T-helper 2 cell (primary cell): ENCODE measurements at regions not wholly inside any gene's neighbourhood (a gene's known extent, or its start where the extent isn't known, plus 50 kb on each side); places are given as distances from the start of the nearest gene placed in this dataset.
A peak's percentile ranks its signal among the peaks of the same experiment; 100 is the strongest.

Experiments used
- DNase-seq, 5 experiments: peaks; one replicate each; pipeline versions ENCODE4 v3.0.0 to v3.0.0-alpha.2; 2012 to 2022

GRCh38 chr9:69955536-69956355 lies 87.9 kb upstream of the MAMDC2 start:
- DNase-seq: no peak

GRCh38 chr9:69961843-69962242 lies 81.8 kb upstream of the MAMDC2 start:
- DNase-seq: no peak

GRCh38 chr9:69963803-69964202 lies 79.8 kb upstream of the MAMDC2 start:
- DNase-seq: no peak

GRCh38 chr9:69964446-69964845 lies 79.2 kb upstream of the MAMDC2 start:
- no peak for DNase-seq

- DNase-seq: no peak
Observed at GRCh38 chr9:69965416-69966145, 78.1 kb upstream of the MAMDC2 start.

- no peak for DNase-seq
Observed at GRCh38 chr9:69967344-69967743, 76.3 kb upstream of the MAMDC2 start.

GRCh38 chr9:69970001-69970533 lies 73.6 kb upstream of the MAMDC2 start:
- DNase-seq: no peak

GRCh38 chr9:69971643-69972449 lies 71.8 kb upstream of the MAMDC2 start:
- DNase-seq: peak in 4 of 5 experiments; percentile 11 to 38 (median 20)

- DNase-seq: no peak
Observed at GRCh38 chr9:69975681-69976080, 68.0 kb upstream of the MAMDC2 start.

GRCh38 chr9:69976152-69976551 lies 67.5 kb upstream of the MAMDC2 start:
- no peak for DNase-seq

GRCh38 chr9:69980041-69980440 lies 63.6 kb upstream of the MAMDC2 start:
- DNase-seq: no peak

GRCh38 chr9:69980591-69980990 lies 63.1 kb upstream of the MAMDC2 start:
- no peak for DNase-seq

GRCh38 chr9:69981686-69982445 lies 61.8 kb upstream of the MAMDC2 start:
- DNase-seq: no peak

- no peak for DNase-seq
Observed at GRCh38 chr9:69984831-69985230, 58.8 kb upstream of the MAMDC2 start.

- DNase-seq: no peak
Observed at GRCh38 chr9:69985971-69986370, 57.7 kb upstream of the MAMDC2 start.

GRCh38 chr9:69986970-69987369 lies 56.7 kb upstream of the MAMDC2 start:
- DNase-seq: no peak

GRCh38 chr9:69987457-69987856 lies 56.2 kb upstream of the MAMDC2 start:
- no peak for DNase-seq

- no peak for DNase-seq
Observed at GRCh38 chr9:69993110-69993509, 50.5 kb upstream of the MAMDC2 start.
